Glomerular visceral epithelial cell (primary cell): ENCODE measurements at regions not wholly inside any gene's neighbourhood (a gene's known extent, or its start where the extent isn't known, plus 50 kb on each side); places are given as distances from the start of the nearest gene placed in this dataset.
"Not testable (repeated sequence)": the region's sequence is repeated elsewhere in the genome, so short reads cannot be mapped to it uniquely, and the experiment has no call there.

ENCODE experiments used
- DNase-seq: peaks from one replicate; pipeline ENCODE4 v3.0.0-alpha.2; 2016; ENCODE audit errors: extremely low spot score

GRCh38 chr5:121478636-121479035, 373.0 kb upstream of the FTMT start:
- DNase-seq, result no peak

GRCh38 chr5:121479337-121479736, 372.3 kb upstream of the FTMT start:
- DNase-seq, result no peak

- no peak for DNase-seq
These were observed 366.4 kb upstream of the FTMT start for GRCh38 chr5:121485281-121485680.

GRCh38 chr5:121485999-121486398, 365.7 kb upstream of the FTMT start:
- DNase-seq, result not testable (repeated sequence)

- no peak for DNase-seq
These were observed 361.7 kb upstream of the FTMT start for GRCh38 chr5:121489972-121490371.

GRCh38 chr5:121497176-121497575, 354.5 kb upstream of the FTMT start:
- DNase-seq, result no peak

- peak; percentile 29 for DNase-seq
These were observed 351.4 kb upstream of the FTMT start for GRCh38 chr5:121500310-121500709.

- DNase-seq, result peak; percentile 33
These were observed 348.4 kb upstream of the FTMT start for GRCh38 chr5:121503111-121503840.

- DNase-seq, result no peak
These were observed 334.7 kb upstream of the FTMT start for GRCh38 chr5:121516997-121517396.

- DNase-seq, result no peak
These were observed 326.0 kb upstream of the FTMT start for GRCh38 chr5:121525706-121526105.

GRCh38 chr5:121526908-121527307, 324.8 kb upstream of the FTMT start:
- no peak for DNase-seq

GRCh38 chr5:121533814-121534213, 317.9 kb upstream of the FTMT start:
- no peak for DNase-seq

GRCh38 chr5:121550989-121551388, 300.7 kb upstream of the FTMT start:
- DNase-seq, result no peak

- DNase-seq, result no peak
These were observed 291.9 kb upstream of the FTMT start for GRCh38 chr5:121559832-121560231.

GRCh38 chr5:121572061-121572460, 279.6 kb upstream of the FTMT start:
- DNase-seq, result no peak

GRCh38 chr5:121573721-121574382, 277.8 kb upstream of the FTMT start:
- DNase-seq, result no peak

GRCh38 chr5:121581588-121581987, 270.1 kb upstream of the FTMT start:
- DNase-seq, result no peak

- no peak for DNase-seq
These were observed 254.8 kb upstream of the FTMT start for GRCh38 chr5:121596882-121597281.

- no peak for DNase-seq
These were observed 242.9 kb upstream of the FTMT start for GRCh38 chr5:121608826-121609225.

GRCh38 chr5:121624035-121624434, 227.6 kb upstream of the FTMT start:
- DNase-seq, result no peak

- peak; percentile 9 for DNase-seq
These were observed 222.9 kb upstream of the FTMT start for GRCh38 chr5:121628783-121629182.

- DNase-seq, result peak; percentile 4
These were observed 221.3 kb upstream of the FTMT start for GRCh38 chr5:121630402-121630801.

- no peak for DNase-seq
These were observed 216.7 kb upstream of the FTMT start for GRCh38 chr5:121634946-121635345.

- DNase-seq, result no peak
These were observed 213.6 kb upstream of the FTMT start for GRCh38 chr5:121638126-121638525.
